GM18861 (cell line): ENCODE measurements at regions not wholly inside any gene's neighbourhood (a gene's known extent, or its start where the extent isn't known, plus 50 kb on each side); places are given as distances from the start of the nearest gene placed in this dataset.
A peak's percentile ranks its signal among the peaks of the same experiment; 100 is the strongest.

Experiments used
- ATAC-seq: cut with Tn5 transposase; IDR thresholded peaks from one replicate; pipeline ENCODE4 v1.9.1; 2021; ENCODE audit not compliant: unreplicated experiment

DNA sequence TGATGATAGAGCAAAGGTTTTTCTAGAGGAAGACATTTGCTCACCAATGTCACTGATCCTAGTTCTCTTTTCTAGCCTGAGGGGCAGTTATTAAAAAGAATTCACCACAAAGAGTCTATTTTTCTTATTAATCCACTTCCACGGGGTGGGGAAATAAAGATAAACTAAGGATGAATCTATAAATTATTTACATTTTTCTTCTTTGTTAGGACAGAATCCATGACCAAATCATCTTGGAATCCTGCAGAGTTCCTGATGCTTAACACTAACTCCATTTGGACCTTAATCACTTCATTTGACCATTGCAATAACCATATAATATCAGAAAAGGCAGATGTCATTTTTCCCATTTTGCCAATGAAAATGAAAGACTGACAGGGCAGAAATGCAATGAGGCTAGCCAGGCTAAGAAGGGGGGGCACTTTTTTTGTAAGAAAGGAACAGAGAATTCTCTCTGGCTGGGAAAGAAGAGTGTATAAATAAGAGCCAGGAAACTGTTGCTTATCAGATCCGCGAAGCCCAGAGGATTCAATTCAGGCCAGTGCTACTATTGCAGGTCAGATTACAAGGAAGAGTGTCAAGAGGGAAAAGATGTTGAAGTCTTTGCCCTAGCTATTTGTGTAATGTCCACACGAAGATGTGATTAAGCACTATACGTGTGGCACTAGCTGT is 433.2 kb downstream of the TNS3 start:
- no peak for ATAC-seq

- ATAC-seq: peak; percentile 65
Observed at GRCh38 chr7:47147213-47147631, 434.7 kb downstream of the TNS3 start.

DNA sequence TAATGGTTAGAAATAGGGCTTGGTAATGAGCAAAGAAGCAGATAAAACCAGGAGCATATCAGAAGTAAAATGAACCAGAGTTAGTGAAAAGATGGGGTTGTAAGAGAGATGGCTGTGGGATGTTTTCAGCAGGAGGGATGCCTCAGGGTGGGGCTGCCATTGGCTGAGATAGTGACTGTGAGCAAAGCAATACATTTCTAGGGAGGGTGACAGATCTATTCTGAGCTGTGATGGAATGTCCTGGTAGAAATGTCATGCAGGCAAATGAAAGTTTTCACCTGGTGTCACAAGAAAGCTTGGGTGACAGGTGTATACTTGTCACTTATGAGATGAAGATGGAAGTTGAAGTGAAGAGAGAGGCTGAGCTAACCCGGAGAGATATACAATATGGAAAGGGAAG is 435.9 kb downstream of the TNS3 start:
- no peak for ATAC-seq

GRCh38 chr7:47145186-47145725 is 436.7 kb downstream of the TNS3 start:
- no peak for ATAC-seq

DNA sequence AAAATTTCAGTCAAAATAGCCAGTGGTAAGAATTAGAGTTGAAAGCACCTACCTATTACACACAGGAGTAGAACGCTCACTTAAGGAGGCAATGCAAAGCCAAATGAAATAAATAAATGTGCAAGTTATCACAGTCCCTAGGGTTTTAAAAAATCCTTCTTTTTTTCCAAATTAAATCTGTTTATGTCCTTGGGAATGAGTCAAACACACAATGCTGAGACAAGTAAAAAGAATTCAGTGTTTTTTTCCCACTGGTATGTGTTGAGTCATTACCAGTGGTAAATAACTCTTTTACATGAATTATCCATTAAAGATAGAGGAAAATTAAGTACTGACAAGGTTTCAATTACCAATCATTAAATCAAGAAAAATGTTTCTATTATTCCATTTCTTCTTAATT is 438.6 kb downstream of the TNS3 start:
- no peak for ATAC-seq

DNA sequence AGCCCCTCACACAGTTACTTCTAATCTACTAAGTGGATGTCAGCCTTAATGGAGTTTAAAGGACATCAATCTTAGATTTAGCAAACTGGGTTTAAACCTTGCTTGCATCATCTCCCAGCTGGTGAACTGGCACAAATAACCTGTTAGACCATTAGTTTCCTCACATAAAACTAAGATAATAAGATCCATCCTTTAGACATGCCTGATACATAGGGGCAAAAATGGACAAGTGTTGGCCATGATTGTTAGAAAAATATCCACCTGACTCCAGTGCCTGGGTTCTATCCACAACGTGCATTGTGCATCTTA is 439.1 kb downstream of the TNS3 start:
- ATAC-seq: no peak

DNA sequence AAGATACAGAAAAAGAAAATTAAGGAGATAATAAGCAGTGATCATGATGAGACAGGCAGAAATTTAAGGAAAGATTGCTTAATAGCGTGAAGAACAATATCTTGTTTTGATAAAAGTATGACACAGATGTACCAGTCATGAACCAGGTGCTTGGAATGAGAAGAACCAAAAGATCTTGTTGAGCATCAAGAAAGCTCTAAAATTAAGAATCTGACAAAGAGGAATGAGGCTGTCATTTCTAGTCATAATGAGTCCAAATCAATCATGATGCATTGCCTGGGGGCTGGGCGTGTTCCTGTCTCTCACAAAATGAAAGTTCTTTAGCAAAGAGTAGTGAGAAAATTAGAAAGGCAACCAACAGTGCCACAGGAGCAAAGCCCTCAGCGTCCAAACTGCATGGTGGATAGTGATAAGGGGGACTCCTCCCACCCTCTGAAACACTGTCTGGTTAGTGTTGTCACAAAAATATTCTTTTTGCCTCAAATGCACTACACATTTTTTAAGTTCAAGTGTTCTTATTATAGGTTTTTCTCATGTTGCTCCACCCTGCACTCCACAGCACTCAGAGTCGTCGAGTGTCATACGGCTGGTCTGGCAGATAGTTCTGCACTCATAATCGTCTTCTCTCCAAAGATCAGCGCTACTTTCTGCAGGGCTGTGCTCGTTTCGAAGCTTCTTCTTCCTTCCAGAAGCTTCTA is 439.6 kb downstream of the TNS3 start:
- no peak for ATAC-seq

DNA sequence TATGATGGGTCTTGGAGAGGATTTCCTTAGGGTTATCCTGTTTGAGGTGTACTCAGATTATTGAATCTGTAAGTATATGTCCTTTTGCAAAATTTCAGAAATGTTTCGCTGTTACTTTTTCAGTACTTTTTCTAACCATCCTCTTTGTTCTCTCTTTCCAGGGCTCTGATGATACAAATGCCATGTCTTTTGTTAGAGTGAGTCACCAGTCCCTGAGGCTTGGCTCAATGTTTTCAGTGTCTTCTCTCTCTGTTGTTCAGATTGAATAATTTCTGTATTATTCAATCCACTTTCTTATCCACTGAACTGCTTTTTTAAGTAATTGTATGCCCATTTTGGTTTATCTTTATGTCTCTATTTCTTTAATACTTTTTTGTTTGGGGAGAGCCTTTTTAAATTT is 449.4 kb downstream of the TNS3 start:
- ATAC-seq: no peak

- no peak for ATAC-seq
Observed at GRCh38 chr7:47128700-47129099, 453.2 kb downstream of the TNS3 start.

- no peak for ATAC-seq
Observed at GRCh38 chr7:47125529-47125928, 456.4 kb downstream of the TNS3 start.

- ATAC-seq: no peak
Observed at GRCh38 chr7:47119261-47119865, 462.5 kb downstream of the TNS3 start.

DNA sequence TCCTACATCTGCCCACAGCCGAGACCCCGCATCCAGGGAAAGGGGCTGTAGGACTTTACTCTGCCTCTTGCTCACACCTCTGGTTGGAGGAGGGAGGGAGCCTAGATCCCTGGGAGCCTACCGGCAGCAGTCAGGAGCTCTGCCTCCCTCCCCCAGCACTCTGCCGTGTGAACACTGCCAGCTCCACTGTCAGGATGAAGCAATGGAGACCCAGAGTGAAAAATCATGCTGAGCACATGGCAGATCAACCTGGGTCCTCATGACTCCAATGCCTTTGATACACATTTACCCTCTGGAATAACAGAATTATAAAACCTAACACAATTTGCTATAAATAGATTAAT is 477.7 kb downstream of the TNS3 start:
- no peak for ATAC-seq

- ATAC-seq: no peak
Observed at GRCh38 chr7:47103498-47104205, 478.3 kb downstream of the TNS3 start.

- ATAC-seq: no peak
Observed at GRCh38 chr7:47102331-47102841, 479.5 kb downstream of the TNS3 start.

GRCh38 chr7:47100817-47101435 is 481.0 kb downstream of the TNS3 start:
- no peak for ATAC-seq

GRCh38 chr7:47100148-47100816 is 481.6 kb downstream of the TNS3 start:
- ATAC-seq: no peak

DNA sequence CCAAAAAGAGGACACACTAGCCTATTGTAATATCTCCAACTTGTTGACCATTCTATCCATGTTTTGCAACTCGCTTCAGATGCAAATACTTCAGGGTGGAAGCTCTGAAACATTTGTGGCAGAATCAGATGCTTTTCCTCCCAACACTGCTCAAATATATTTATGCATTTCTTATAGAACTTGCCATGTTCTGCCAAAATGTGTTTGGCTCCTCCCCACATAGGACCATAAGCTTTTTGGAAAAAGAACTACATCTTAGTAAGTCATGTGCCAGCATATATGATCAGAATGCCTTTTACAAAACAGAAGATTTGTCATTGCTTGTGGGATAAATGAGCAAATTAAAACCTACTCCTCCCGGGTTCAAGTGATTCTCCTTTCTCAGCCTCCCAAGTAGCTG is 484.5 kb downstream of the TNS3 start:
- ATAC-seq: no peak

GRCh38 chr7:47095946-47096345 is 486.0 kb downstream of the TNS3 start:
- no peak for ATAC-seq

- no peak for ATAC-seq
Observed at GRCh38 chr7:47094462-47094861, 487.4 kb downstream of the TNS3 start.
